GM12878 (cell line): ENCODE measurements at regions not wholly inside any gene's neighbourhood (a gene's known extent, or its start where the extent isn't known, plus 50 kb on each side); places are given as distances from the start of the nearest gene placed in this dataset.

Experiments
- ATAC-seq: fragments of 200-7000 bp; cut with Tn5 transposase; 3 replicates; pipeline ENCODE4 v1.9.1; 2020; ENCODE audit warnings: mild to moderate bottlenecking, moderate library complexity
- BruUV-seq: library from RNA; stranded (reverse); fragments of 400-500 nt; replicated peaks from 2 replicates; lab custom pipeline; 2021; lab: Mats Ljungman, UMichigan
- CTCF ChIA-PET: fragments of 300-600 bp; sonication (Branson Sonifier 250); formaldehyde crosslinking; extraction: SDS; loops from one replicate; lab custom pipeline; 2021; ENCODE audit warnings: inconsistent platforms; lab: Yijun Ruan, JAX
- POLR2A ChIA-PET: fragments of 350-600 bp; formaldehyde crosslinking; extraction: SDS; loops from one replicate; lab custom pipeline; 2021; ENCODE audit warnings: inconsistent platforms; lab: Charles Lee
- RAD21 ChIA-PET: fragments of 300-600 bp; sonication (Branson Sonifier 250); formaldehyde crosslinking; loops from one replicate; lab custom pipeline; 2023; ENCODE audit warnings: antibody characterized with exemption; ENCODE audit not compliant: unreplicated experiment; lab: Charles Lee
- SMC1A ChIA-PET: fragments of 300-600 bp; sonication (Branson Sonifier 250); formaldehyde crosslinking; loops from one replicate; lab custom pipeline; 2023; ENCODE audit not compliant: unreplicated experiment, uncharacterized antibody; lab: Charles Lee
- DNase-seq: peaks from one replicate; pipeline ENCODE4 v3.0.0-alpha.2; 2011; ENCODE audit warnings: low read depth, low spot score
- FAIRE-seq: peaks from 3 replicates; lab custom pipeline; 2011; peaks lifted over from hg19 to GRCh38; lab: Jason Lieb, UNC
- H2AFZ ChIP-seq: 2 replicates; pipeline ENCODE4 v1.6.0; 2011; ENCODE audit warnings: low read depth, low read length, control low read depth; ENCODE audit not compliant: control insufficient read depth
- H3K27ac ChIP-seq: 2 replicates; pipeline ENCODE4 v1.5.1; 2011; ENCODE audit warnings: control low read depth; ENCODE audit not compliant: control insufficient read depth, insufficient read depth
- H3K27me3 ChIP-seq, 2 experiments: replicated peaks in 1 of 2; 2 replicates each; pipeline versions ENCODE4 v1.6.0 to v1.6.1; 2011; ENCODE audit warnings: low read length in 1 of 2; ENCODE audit not compliant: control insufficient read depth in 2 of 2, insufficient read depth in 2 of 2
- H3K36me3 ChIP-seq, 2 experiments: 2 replicates each; pipeline ENCODE4 v1.5.1; 2011; ENCODE audit warnings: low read length in 1 of 2; ENCODE audit not compliant: control insufficient read depth in 2 of 2, insufficient read depth in 2 of 2
- H3K4me1 ChIP-seq: 2 replicates; pipeline ENCODE4 v1.6.1; 2011; ENCODE audit warnings: mild to moderate bottlenecking, low read length, moderate library complexity, mixed read lengths; ENCODE audit not compliant: control insufficient read depth, insufficient read depth
- H3K4me2 ChIP-seq: 2 replicates; pipeline ENCODE4 v1.6.0; 2011; ENCODE audit warnings: control low read depth; ENCODE audit not compliant: control insufficient read depth, insufficient read depth
- H3K4me3 ChIP-seq: fragments of 200-600 bp; sonication (generic); 2 replicates; pipeline ENCODE4 v1.5.1; 2016
- H3K79me2 ChIP-seq: 2 replicates; pipeline ENCODE4 v1.6.0; 2011; ENCODE audit warnings: low read length; ENCODE audit not compliant: control insufficient read depth, insufficient read depth
- H3K9ac ChIP-seq: 2 replicates; pipeline ENCODE4 v1.8.0; 2011; ENCODE audit warnings: low read length, control low read depth, mixed read lengths; ENCODE audit not compliant: control insufficient read depth, insufficient read depth
- H3K9me3 ChIP-seq: replicated peaks from 3 replicates; pipeline ENCODE4 v1.5.1; 2011; ENCODE audit warnings: mild to moderate bottlenecking, low read length; ENCODE audit not compliant: control insufficient read depth, insufficient read depth
- H4K20me1 ChIP-seq: 2 replicates; pipeline ENCODE4 v1.6.0; 2011; ENCODE audit not compliant: control insufficient read depth, insufficient read depth
- EGR1 ChIP-seq, 2 experiments: IDR thresholded peaks; 1 replicate in 1 of 2; 2 replicates in 1 of 2; pipeline ENCODE4 v1.6.1; 2011 to 2012; ENCODE audit warnings: low read depth in 2 of 2, low read length in 2 of 2, borderline replicate concordance in 1 of 2, mild to moderate bottlenecking in 1 of 2, moderate library complexity in 1 of 2
- MEF2B ChIP-seq: fragments of 450-650 bp; IDR thresholded peaks from 2 replicates; pipeline ENCODE4 v1.6.1; 2018; ENCODE audit warnings: mild to moderate bottlenecking, moderate library complexity; ENCODE audit not compliant: partially characterized antibody, poor library complexity, severe bottlenecking
- MYB ChIP-seq: fragments of 150-350 bp; IDR thresholded peaks from 2 replicates; pipeline ENCODE4 v1.6.1; 2014; ENCODE audit warnings: mild to moderate bottlenecking, low read depth, low read length, borderline replicate concordance
- NFYB ChIP-seq: IDR thresholded peaks from 2 replicates; pipeline ENCODE4 v1.6.1; 2011; ENCODE audit warnings: low read depth, mild to moderate bottlenecking, low read length, improper control_type of control experiment, moderate library complexity; ENCODE audit not compliant: insufficient read depth
- NR2F1 ChIP-seq: fragments of 450-650 bp; conservative IDR thresholded peaks from 2 replicates; pipeline ENCODE4 v1.6.1; 2017; ENCODE audit warnings: mild to moderate bottlenecking
- YY1 ChIP-seq: IDR thresholded peaks from 2 replicates; pipeline ENCODE4 v1.6.1; 2011; ENCODE audit warnings: low read depth, mild to moderate bottlenecking, low read length
- WGBS: methylation state at CpG from one replicate; pipeline ENCODE4 v1.1.6; 2016; ENCODE audit warnings: low lambda C conversion rate; ENCODE audit not compliant: insufficient replicate concordance, insufficient coverage; ENCODE audit errors: missing lambda C conversion rate; 5-methylcytosine and 5-hydroxymethylcytosine counted together
- in situ Hi-C: fragments of 300-500 bp; cut with MboI; formaldehyde crosslinking; loops from 9 replicates; pipeline ENCODE4 v1.14.3; 2018; ENCODE audit warnings: mixed read lengths
- intact Hi-C: fragments of 100-400 bp; cut with micrococcal nuclease; formaldehyde crosslinking; loops from one replicate; pipeline ENCODE4 v1.14.2; 2022; ENCODE audit not compliant: unreplicated experiment

DNA sequence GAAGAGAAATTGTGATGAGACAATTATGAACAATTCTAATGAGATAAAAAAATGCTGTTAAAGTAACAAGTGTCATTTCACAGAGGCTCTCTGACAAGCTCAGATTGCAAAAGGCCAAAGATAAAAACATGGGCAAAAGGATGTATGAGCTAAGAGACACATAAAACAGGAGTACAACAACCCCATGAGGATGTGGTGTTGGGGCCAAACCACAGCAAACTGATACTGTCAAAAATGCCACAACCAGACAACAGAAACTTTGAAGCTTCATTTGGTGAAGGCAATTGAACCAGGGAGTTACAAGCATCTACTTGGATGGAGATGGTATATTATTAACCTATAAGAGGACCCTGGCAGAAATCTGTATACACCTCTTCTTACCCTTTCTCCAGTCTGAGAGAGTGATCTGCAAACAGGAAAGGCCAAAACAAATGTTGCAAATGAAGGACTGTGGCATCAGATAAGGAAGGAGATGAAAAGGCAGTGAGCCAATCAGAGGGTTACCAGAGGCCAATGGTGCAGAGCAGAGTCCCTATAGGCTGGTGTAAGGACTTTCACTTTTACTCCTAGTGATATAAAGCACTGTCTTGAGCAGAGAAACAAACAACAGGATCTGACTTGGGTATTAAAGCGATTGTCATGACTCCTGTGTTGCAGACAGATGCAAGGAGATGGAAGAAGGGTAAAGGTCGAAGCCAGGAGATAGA lies 659.0 kb downstream of the NTRK3 start:
- H3K27ac ChIP-seq = no peak overlapping the region
- H3K4me3 ChIP-seq = no peak overlapping the region
- ATAC-seq (no peak), FAIRE-seq (no peak), DNase-seq (no peak)
- BruUV-seq = no TSS peak
- no peaks in the 10 kb centered on the region for H3K36me3 ChIP-seq
- ChIA-PET SMC1A (no interaction called here), POLR2A (no interaction called here), RAD21 (no interaction called here), CTCF (no interaction called here)
- no peak overlapping the region for H3K4me2 ChIP-seq
- intact Hi-C loops = no loop called here
- H3K79me2 ChIP-seq = no peaks in the 10 kb centered on the region
- 0% methylated on average over 2 of the region's 2 CpGs for WGBS
- no peaks in the 10 kb centered on the region for H3K4me1 ChIP-seq
- no peak overlapping the region for H2AFZ ChIP-seq
- H3K27me3 ChIP-seq = no peaks in the 10 kb centered on the region
- in situ Hi-C loops = loop anchor here (10.0 kb wide), 1 partner anchor 1743 kb away; no protein-coding TSS in a partner anchor
- no peaks in the 10 kb centered on the region for H4K20me1 ChIP-seq
- H3K9me3 ChIP-seq = no peaks in the 10 kb centered on the region; the same call in 2 of the 3 replicates
- H3K9ac ChIP-seq = no peak overlapping the region
- TF ChIP-seq NFYB = 0 out of 2 replicates have a peak, but pooled peaks have one; percentile 9
- TF ChIP-seq YY1 = no peak
- TF ChIP-seq EGR1 (IDR thresholded peaks at IDR 0.05; ENCODE audit: borderline replicate concordance in 1 of 2, low read depth in 2 of 2, low read length in 2 of 2) = no peak
- TF ChIP-seq, all 136 proteins: peak for 1

DNA sequence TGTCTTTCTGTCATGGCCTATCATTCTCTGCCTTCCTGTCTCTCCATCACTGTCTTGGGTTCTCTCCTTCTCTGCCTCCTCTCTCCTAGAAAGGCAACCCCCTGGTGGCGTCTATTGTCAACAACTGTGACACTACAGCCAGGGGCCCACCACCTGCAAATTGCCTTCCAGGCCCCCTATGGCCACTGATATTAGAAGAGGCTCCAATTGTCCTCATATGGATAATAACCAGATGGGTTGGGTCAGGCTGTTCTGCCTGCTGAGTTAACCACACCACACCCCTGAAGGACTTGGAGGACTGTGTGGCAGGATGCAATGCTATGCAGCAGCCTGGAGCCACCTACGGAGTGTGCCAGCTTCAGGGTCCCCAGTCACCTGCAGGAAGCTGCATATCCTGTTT lies 665.0 kb downstream of the NTRK3 start:
- TF ChIP-seq MEF2B (no peak), MYB (no peak), NR2F1 (no peak)
- TF ChIP-seq, all 136 proteins: peak for 0
- Histone ChIP-seq H3K4me2 (no peak overlapping the region), H3K4me1 (no peaks in the 10 kb centered on the region), H4K20me1 (no peaks in the 10 kb centered on the region), H3K27me3 (no peaks in the 10 kb centered on the region), H3K9ac (no peak overlapping the region), H3K4me3 (no peak overlapping the region), H3K27ac (no peak overlapping the region), H2AFZ (no peak overlapping the region), H3K36me3 (no peaks in the 10 kb centered on the region), H3K79me2 (no peaks in the 10 kb centered on the region), H3K9me3 (no peaks in the 10 kb centered on the region; the same call in 2 of the 3 replicates)
- DNase-seq (no peak), FAIRE-seq (no peak), ATAC-seq (no peak)
- ChIA-PET CTCF (no interaction called here), POLR2A (no interaction called here), RAD21 (no interaction called here), SMC1A (no interaction called here)
- intact Hi-C loops = no loop called here
- 28% methylated on average over 2 of the region's 2 CpGs for WGBS
- in situ Hi-C loops = loop anchor here (10.0 kb wide), 1 partner anchor 1737 kb away; no protein-coding TSS in a partner anchor
- BruUV-seq = no TSS peak
